ENCODE measurements at regions not wholly inside any gene's neighbourhood (a gene's known extent, or its start where the extent isn't known, plus 50 kb on each side); places are given as distances from the start of the nearest gene placed in this dataset.

GRCh38 chr5:28500511-28500910 is 1462.1 kb upstream of the CDH9 start:
- Histone ChIP-seq H3K4me1 (ENCODE audit: insufficient read depth, low read length) (no peaks in the 10 kb centered on the region; the same call in 1 of the 2 replicates), H3T11ph (ENCODE audit: low read length) (no peak overlapping the region), H3K4ac (ENCODE audit: low read depth, low read length) (no peak overlapping the region), H3K14ac (ENCODE audit: insufficient read depth, low read length) (no peak overlapping the region), H3K4me2 (ENCODE audit: insufficient read depth, insufficient read length, low read length) (no peak overlapping the region), H3K79me1 (ENCODE audit: insufficient read depth, low read depth, low read length, poor library complexity, severe bottlenecking) (no peaks in the 10 kb centered on the region), H3K27me3 (ENCODE audit: insufficient read depth, low read length) (no peaks in the 10 kb centered on the region), H3K27ac (ENCODE audit: insufficient read length, low read depth, low read length) (no peak overlapping the region), H4K20me1 (ENCODE audit: control insufficient read depth, insufficient read depth, insufficient read length) (no peaks in the 10 kb centered on the region), H2BK5ac (ENCODE audit: insufficient read length, low read length) (no peak overlapping the region), H3K18ac (ENCODE audit: insufficient read length, low read depth, low read length) (no peak overlapping the region), H2BK12ac (ENCODE audit: insufficient read length, low read depth, low read length) (no peak overlapping the region), H3K79me2 (ENCODE audit: insufficient read depth, low read length) (no peaks in the 10 kb centered on the region), H2AFZ (ENCODE audit: low read length) (no peak overlapping the region), H3K23ac (ENCODE audit: insufficient read length, low read depth, low read length) (no peak overlapping the region), H4K5ac (ENCODE audit: insufficient read length, low read depth, low read length) (no peak overlapping the region), H4K8ac (replicated peaks; ENCODE audit: insufficient read length, low read depth, low read length) (no peak overlapping the region), H2BK20ac (ENCODE audit: low read depth, low read length, poor library complexity, severe bottlenecking) (no peak overlapping the region), H2BK15ac (ENCODE audit: low read depth, low read length) (no peak overlapping the region), H2AK5ac (ENCODE audit: insufficient read length, low read length) (no peak overlapping the region), H4K91ac (ENCODE audit: insufficient read length, low read depth, low read length) (no peak overlapping the region), H3K56ac (ENCODE audit: insufficient read length, low read depth, low read length) (no peak overlapping the region), H3K9ac (ENCODE audit: extremely low read depth, insufficient read length, low read length) (no peak overlapping the region), H3K9me3 (ENCODE audit: control insufficient read depth, low read depth, low read length) (no peaks in the 10 kb centered on the region), H3K23me2 (ENCODE audit: insufficient read length, low read depth, low read length, poor library complexity, severe bottlenecking) (no peaks in the 10 kb centered on the region), H2BK120ac (ENCODE audit: low read depth, low read length, poor library complexity, severe bottlenecking) (no peak overlapping the region)
- no CpG with 5 or more reads among the region's 2 CpGs for WGBS (ENCODE audit: extremely low coverage, insufficient read length, low lambda C conversion rate)
- Mint-ChIP-seq H3K27ac (no peak overlapping the region), H3K27me3 (ENCODE audit: low read depth) (no peaks in the 10 kb centered on the region), H3K9me3 (no peaks in the 10 kb centered on the region; a peak in 1 of 5 replicates), H3K36me3 (ENCODE audit: insufficient read depth in 1 of 3, low read depth in 3 of 3) (no peaks in the 10 kb centered on the region; a peak in 3 of 7 replicates), H3K4me1 (peaks cover 3 to 5% of the 10 kb centered on the region in 2 experiments), H3K4me3 (no peak overlapping the region)
- TF ChIP-seq CTCF (conservative IDR thresholded peaks at IDR 0.05): no peak
- no peak for DNase-seq

Measured in H9 (cell line).